Tibial nerve (tissue), 4 donors: ENCODE measurements at regions not wholly inside any gene's neighbourhood (a gene's known extent, or its start where the extent isn't known, plus 50 kb on each side); places are given as distances from the start of the nearest gene placed in this dataset.

Experiments
- EP300 ChIP-seq, 2 donors: sonication (generic); formaldehyde crosslinking; IDR thresholded peaks; one replicate each; pipeline ENCODE4 v1.6.1; 2017; ENCODE audit warnings: antibody characterized with exemption in 2 of 2, mild to moderate bottlenecking in 1 of 2
- POLR2A ChIP-seq, 2 donors: fragments of 450-650 bp; IDR thresholded peaks; one replicate each; pipeline ENCODE4 v1.6.1; 2017; ENCODE audit warnings: antibody characterized with exemption in 2 of 2, mild to moderate bottlenecking in 2 of 2, moderate library complexity in 2 of 2
- TF ChIP-seq, protein P1 (sequence below), 5 experiments: fragments of 200-600 bp in 3 of 5; fragments of 450-650 bp in 2 of 5; sonication (generic) in 3 of 5; IDR thresholded peaks; one replicate each; pipeline ENCODE4 v1.5.1; 2016 to 2019; ENCODE audit warnings: antibody characterized with exemption in 5 of 5, mild to moderate bottlenecking in 3 of 5, moderate library complexity in 2 of 5

DNA sequence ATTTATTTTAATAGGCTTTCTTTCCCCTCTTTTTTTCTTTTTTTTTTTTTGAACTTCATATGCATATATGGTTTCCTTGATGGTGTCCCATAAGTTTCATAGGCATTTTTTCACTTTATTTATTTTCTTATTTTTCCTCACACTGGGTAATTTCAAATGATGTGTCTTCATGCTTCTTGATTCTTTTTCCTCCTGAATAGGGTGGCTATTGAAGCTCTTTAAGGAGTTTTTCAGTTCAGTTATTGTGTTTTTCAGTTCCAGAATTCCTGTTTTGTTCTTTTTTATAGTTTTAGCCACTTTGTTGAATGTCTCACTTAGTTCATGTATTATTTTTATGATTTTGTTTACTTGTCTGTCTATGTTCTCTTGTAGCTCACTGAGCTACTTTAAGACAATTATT is 273.2 kb downstream of the NFKBIZ start:
- TF ChIP-seq, protein P1, sequence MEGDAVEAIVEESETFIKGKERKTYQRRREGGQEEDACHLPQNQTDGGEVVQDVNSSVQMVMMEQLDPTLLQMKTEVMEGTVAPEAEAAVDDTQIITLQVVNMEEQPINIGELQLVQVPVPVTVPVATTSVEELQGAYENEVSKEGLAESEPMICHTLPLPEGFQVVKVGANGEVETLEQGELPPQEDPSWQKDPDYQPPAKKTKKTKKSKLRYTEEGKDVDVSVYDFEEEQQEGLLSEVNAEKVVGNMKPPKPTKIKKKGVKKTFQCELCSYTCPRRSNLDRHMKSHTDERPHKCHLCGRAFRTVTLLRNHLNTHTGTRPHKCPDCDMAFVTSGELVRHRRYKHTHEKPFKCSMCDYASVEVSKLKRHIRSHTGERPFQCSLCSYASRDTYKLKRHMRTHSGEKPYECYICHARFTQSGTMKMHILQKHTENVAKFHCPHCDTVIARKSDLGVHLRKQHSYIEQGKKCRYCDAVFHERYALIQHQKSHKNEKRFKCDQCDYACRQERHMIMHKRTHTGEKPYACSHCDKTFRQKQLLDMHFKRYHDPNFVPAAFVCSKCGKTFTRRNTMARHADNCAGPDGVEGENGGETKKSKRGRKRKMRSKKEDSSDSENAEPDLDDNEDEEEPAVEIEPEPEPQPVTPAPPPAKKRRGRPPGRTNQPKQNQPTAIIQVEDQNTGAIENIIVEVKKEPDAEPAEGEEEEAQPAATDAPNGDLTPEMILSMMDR (IDR thresholded peaks at IDR 0.05): no peak
- TF ChIP-seq POLR2A (IDR thresholded peaks at IDR 0.05) (no peak), EP300 (IDR thresholded peaks at IDR 0.05) (no peak)
